Parathyroid adenoma (tissue), 2 donors: ENCODE measurements at regions not wholly inside any gene's neighbourhood (a gene's known extent, or its start where the extent isn't known, plus 50 kb on each side); places are given as distances from the start of the nearest gene placed in this dataset.

Experiments
- H2AFZ ChIP-seq: fragments of 300-600 bp; sonication (generic); one replicate; pipeline ENCODE4 v1.7.0; 2017; ENCODE audit warnings: antibody characterized with exemption, mild to moderate bottlenecking
- H3K27ac ChIP-seq: fragments of 300-600 bp; sonication (generic); one replicate; pipeline ENCODE4 v1.7.0; 2017
- H3K27me3 ChIP-seq: fragments of 300-600 bp; sonication (generic); one replicate; pipeline ENCODE4 v1.7.0; 2017; ENCODE audit warnings: low read length; ENCODE audit not compliant: control insufficient read depth, insufficient read depth
- H3K36me3 ChIP-seq: fragments of 300-600 bp; sonication (generic); one replicate; pipeline ENCODE4 v1.7.0; 2017; ENCODE audit warnings: low read length; ENCODE audit not compliant: control insufficient read depth, insufficient read depth
- H3K4me1 ChIP-seq: fragments of 300-600 bp; sonication (generic); one replicate; pipeline ENCODE4 v1.7.0; 2017; ENCODE audit warnings: control low read depth
- H3K4me2 ChIP-seq: fragments of 300-600 bp; sonication (generic); one replicate; pipeline ENCODE4 v1.7.0; 2017; ENCODE audit warnings: low read length
- H3K4me3 ChIP-seq: fragments of 300-600 bp; sonication (generic); one replicate; pipeline ENCODE4 v1.7.0; 2017; ENCODE audit warnings: low read depth, low read length
- H3K79me2 ChIP-seq: fragments of 300-600 bp; sonication (generic); one replicate; pipeline ENCODE4 v1.7.0; 2017; ENCODE audit warnings: control low read depth
- H3K9ac ChIP-seq: fragments of 300-600 bp; sonication (generic); one replicate; pipeline ENCODE4 v1.7.0; 2017; ENCODE audit warnings: mild to moderate bottlenecking
- H3K9me3 ChIP-seq: fragments of 300-600 bp; sonication (generic); one replicate; pipeline ENCODE4 v1.7.0; 2017; ENCODE audit warnings: low read length; ENCODE audit not compliant: control insufficient read depth
- TF ChIP-seq, protein P1 (sequence below): fragments of 300-600 bp; sonication (generic); IDR thresholded peaks from one replicate; pipeline ENCODE4 v1.7.0; 2017; ENCODE audit warnings: antibody characterized with exemption, mild to moderate bottlenecking
- donor health status: primary hyperparathyroidism.

DNA sequence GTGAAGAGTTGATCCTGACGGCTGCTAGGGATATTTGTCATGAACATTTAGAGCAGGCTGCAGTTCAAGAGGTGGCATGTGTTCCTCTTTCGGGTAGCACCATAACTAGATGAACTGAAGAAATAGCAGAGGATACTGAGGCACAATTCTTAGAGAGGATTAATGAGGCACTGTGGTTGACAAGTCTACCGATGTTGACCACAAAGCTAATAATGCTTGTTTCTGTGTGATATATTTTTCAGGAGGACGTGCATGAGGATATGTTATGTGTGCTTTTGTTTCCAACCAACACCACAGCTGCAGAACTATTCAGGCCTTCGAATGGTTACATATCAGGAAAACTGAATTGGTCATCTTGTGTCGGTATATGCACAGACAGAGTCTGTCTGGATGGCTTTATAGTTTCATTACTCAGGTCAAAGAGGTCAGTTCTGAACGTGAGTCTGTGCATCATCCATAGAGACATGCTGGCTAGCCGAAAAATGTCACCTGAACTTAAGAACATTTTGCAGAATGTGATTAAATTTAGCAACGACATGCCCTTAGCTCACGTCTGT lies 210.1 kb upstream of the IRS2 start:
- TF ChIP-seq, protein P1, sequence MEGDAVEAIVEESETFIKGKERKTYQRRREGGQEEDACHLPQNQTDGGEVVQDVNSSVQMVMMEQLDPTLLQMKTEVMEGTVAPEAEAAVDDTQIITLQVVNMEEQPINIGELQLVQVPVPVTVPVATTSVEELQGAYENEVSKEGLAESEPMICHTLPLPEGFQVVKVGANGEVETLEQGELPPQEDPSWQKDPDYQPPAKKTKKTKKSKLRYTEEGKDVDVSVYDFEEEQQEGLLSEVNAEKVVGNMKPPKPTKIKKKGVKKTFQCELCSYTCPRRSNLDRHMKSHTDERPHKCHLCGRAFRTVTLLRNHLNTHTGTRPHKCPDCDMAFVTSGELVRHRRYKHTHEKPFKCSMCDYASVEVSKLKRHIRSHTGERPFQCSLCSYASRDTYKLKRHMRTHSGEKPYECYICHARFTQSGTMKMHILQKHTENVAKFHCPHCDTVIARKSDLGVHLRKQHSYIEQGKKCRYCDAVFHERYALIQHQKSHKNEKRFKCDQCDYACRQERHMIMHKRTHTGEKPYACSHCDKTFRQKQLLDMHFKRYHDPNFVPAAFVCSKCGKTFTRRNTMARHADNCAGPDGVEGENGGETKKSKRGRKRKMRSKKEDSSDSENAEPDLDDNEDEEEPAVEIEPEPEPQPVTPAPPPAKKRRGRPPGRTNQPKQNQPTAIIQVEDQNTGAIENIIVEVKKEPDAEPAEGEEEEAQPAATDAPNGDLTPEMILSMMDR: no peak
- Histone ChIP-seq H3K36me3 (no peaks in the 10 kb centered on the region), H3K9ac (no peak overlapping the region), H3K9me3 (no peaks in the 10 kb centered on the region), H3K4me3 (no peak overlapping the region), H3K4me1 (no peaks in the 10 kb centered on the region), H3K27ac (no peak overlapping the region), H2AFZ (no peak overlapping the region), H3K27me3 (peaks cover 4% of the 10 kb centered on the region), H3K79me2 (no peaks in the 10 kb centered on the region), H3K4me2 (no peak overlapping the region)

DNA sequence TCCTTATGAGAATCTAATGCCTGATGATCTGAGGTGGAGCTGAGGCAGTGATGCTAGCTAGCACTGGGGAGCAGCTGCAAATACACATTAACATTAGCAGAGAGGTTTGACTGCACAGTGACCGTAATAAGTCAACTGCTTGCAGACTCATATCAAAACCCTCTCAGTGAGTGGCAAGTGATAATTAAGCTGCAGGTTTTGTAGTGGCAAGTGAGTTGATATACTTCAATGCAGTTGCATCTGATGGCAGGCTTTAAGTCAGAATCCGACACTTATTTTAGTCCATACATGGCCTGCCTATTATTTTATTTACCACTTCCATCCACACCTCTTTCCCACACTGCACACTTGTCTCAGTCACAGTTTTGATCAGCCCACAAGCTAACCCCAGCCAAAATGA lies 209.2 kb upstream of the IRS2 start:
- Histone ChIP-seq H3K4me1 (no peaks in the 10 kb centered on the region), H3K27ac (no peak overlapping the region), H3K36me3 (no peaks in the 10 kb centered on the region), H3K9ac (no peak overlapping the region), H3K4me2 (no peak overlapping the region), H3K4me3 (no peak overlapping the region), H3K27me3 (peaks cover under 1% of the 10 kb centered on the region), H2AFZ (no peak overlapping the region), H3K9me3 (no peaks in the 10 kb centered on the region), H3K79me2 (no peaks in the 10 kb centered on the region)
- TF ChIP-seq, protein P1: no peak

DNA sequence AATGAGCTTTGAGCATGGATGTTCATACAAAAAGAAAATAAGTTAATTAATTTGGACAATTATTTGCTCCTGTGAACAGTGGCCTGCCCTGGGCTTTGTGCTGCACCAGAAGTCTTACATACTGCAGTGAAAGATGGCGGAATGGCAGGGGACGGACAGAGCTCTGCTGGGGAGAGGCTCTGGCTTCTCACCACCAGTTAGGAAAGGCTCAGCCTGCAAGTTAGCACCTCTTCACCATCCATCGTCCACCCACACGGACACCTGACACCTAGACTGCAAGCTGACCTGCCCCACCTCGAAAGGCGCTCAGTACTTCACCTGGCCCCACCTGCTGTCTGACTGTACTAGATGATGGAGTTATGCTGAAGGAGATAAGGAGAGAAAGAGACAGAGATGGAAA lies 203.9 kb upstream of the IRS2 start:
- TF ChIP-seq, protein P1: no peak
- Histone ChIP-seq H2AFZ (no peak overlapping the region), H3K4me2 (no peak overlapping the region), H3K36me3 (no peaks in the 10 kb centered on the region), H3K27me3 (no peaks in the 10 kb centered on the region), H3K27ac (no peak overlapping the region), H3K9me3 (no peaks in the 10 kb centered on the region), H3K4me1 (no peaks in the 10 kb centered on the region), H3K79me2 (no peaks in the 10 kb centered on the region), H3K9ac (no peak overlapping the region), H3K4me3 (no peak overlapping the region)

DNA sequence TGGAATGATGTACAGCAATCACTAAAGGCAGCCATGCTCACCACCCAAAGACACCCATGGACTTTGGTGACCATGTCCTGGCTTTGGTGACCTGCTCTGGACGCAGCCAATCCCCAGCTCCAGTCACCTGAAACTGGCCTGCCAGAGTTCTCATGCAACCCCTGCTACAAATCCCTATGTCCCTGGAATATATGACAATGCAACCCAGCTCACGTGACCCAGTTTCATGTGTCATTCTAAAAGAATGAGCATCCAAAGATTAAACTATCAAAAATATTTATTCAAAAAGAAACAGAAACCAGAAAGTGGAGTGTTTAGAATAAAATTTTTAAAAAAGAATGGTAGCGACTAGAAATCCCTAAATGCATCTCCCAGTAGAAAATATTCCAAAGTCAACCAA lies 203.3 kb upstream of the IRS2 start:
- H3K4me2 ChIP-seq: no peak overlapping the region
- no peak overlapping the region for H2AFZ ChIP-seq
- H3K36me3 ChIP-seq: no peaks in the 10 kb centered on the region
- no peak overlapping the region for H3K4me3 ChIP-seq
- no peaks in the 10 kb centered on the region for H3K79me2 ChIP-seq
- no peak overlapping the region for H3K27ac ChIP-seq
- no peaks in the 10 kb centered on the region for H3K27me3 ChIP-seq
- H3K9me3 ChIP-seq: no peaks in the 10 kb centered on the region
- TF ChIP-seq, protein P1: no peak
- H3K9ac ChIP-seq: no peak overlapping the region
- H3K4me1 ChIP-seq: no peaks in the 10 kb centered on the region

DNA sequence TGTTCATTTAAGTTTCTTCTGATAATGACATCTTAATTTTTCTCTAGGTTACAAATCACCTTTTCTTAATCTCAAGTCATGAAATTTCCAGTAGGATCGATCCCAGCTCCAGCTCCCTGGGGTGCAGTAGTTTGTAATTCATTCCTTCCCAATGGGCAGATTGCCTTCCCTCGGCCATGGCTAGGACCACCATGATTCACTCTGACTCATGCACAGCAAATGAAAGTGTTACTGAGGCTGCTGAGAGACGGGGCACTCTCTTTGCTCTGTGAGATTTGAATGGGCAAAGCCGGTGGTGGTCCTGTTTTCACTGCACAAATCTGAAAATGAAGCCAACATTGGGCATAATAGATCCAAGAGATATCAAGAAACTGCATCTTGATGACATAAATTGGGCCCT lies 202.8 kb upstream of the IRS2 start:
- H3K79me2 ChIP-seq: no peaks in the 10 kb centered on the region
- no peak overlapping the region for H2AFZ ChIP-seq
- H3K4me3 ChIP-seq: no peak overlapping the region
- no peak overlapping the region for H3K27ac ChIP-seq
- H3K36me3 ChIP-seq: no peaks in the 10 kb centered on the region
- TF ChIP-seq, protein P1: no peak
- no peak overlapping the region for H3K4me2 ChIP-seq
- H3K4me1 ChIP-seq: no peaks in the 10 kb centered on the region
- no peaks in the 10 kb centered on the region for H3K9me3 ChIP-seq
- H3K27me3 ChIP-seq: no peaks in the 10 kb centered on the region
- no peak overlapping the region for H3K9ac ChIP-seq
